GM12878 (cell line): ENCODE measurements at regions not wholly inside any gene's neighbourhood (a gene's known extent, or its start where the extent isn't known, plus 50 kb on each side); places are given as distances from the start of the nearest gene placed in this dataset.

Experiments used
- ATAC-seq: fragments of 200-7000 bp; cut with Tn5 transposase; 3 replicates; pipeline ENCODE4 v1.9.1; 2020; ENCODE audit warnings: mild to moderate bottlenecking, moderate library complexity
- BruUV-seq: library from RNA; stranded (reverse); fragments of 400-500 nt; replicated peaks from 2 replicates; lab custom pipeline; 2021; lab: Mats Ljungman, UMichigan
- CTCF ChIA-PET: fragments of 300-600 bp; sonication (Branson Sonifier 250); formaldehyde crosslinking; extraction: SDS; loops from one replicate; lab custom pipeline; 2021; ENCODE audit warnings: inconsistent platforms; lab: Yijun Ruan, JAX
- POLR2A ChIA-PET: fragments of 350-600 bp; formaldehyde crosslinking; extraction: SDS; loops from one replicate; lab custom pipeline; 2021; ENCODE audit warnings: inconsistent platforms; lab: Charles Lee
- RAD21 ChIA-PET: fragments of 300-600 bp; sonication (Branson Sonifier 250); formaldehyde crosslinking; loops from one replicate; lab custom pipeline; 2023; ENCODE audit warnings: antibody characterized with exemption; ENCODE audit not compliant: unreplicated experiment; lab: Charles Lee
- SMC1A ChIA-PET: fragments of 300-600 bp; sonication (Branson Sonifier 250); formaldehyde crosslinking; loops from one replicate; lab custom pipeline; 2023; ENCODE audit not compliant: unreplicated experiment, uncharacterized antibody; lab: Charles Lee
- DNase-seq: peaks from one replicate; pipeline ENCODE4 v3.0.0-alpha.2; 2011; ENCODE audit warnings: low read depth, low spot score
- FAIRE-seq: peaks from 3 replicates; lab custom pipeline; 2011; peaks lifted over from hg19 to GRCh38; lab: Jason Lieb, UNC
- H2AFZ ChIP-seq: 2 replicates; pipeline ENCODE4 v1.6.0; 2011; ENCODE audit warnings: low read depth, low read length, control low read depth; ENCODE audit not compliant: control insufficient read depth
- H3K27ac ChIP-seq: 2 replicates; pipeline ENCODE4 v1.5.1; 2011; ENCODE audit warnings: control low read depth; ENCODE audit not compliant: control insufficient read depth, insufficient read depth
- H3K27me3 ChIP-seq, 2 experiments: replicated peaks in 1 of 2; 2 replicates each; pipeline versions ENCODE4 v1.6.0 to v1.6.1; 2011; ENCODE audit warnings: low read length in 1 of 2; ENCODE audit not compliant: control insufficient read depth in 2 of 2, insufficient read depth in 2 of 2
- H3K36me3 ChIP-seq, 2 experiments: 2 replicates each; pipeline ENCODE4 v1.5.1; 2011; ENCODE audit warnings: low read length in 1 of 2; ENCODE audit not compliant: control insufficient read depth in 2 of 2, insufficient read depth in 2 of 2
- H3K4me1 ChIP-seq: 2 replicates; pipeline ENCODE4 v1.6.1; 2011; ENCODE audit warnings: mild to moderate bottlenecking, low read length, moderate library complexity, mixed read lengths; ENCODE audit not compliant: control insufficient read depth, insufficient read depth
- H3K4me2 ChIP-seq: 2 replicates; pipeline ENCODE4 v1.6.0; 2011; ENCODE audit warnings: control low read depth; ENCODE audit not compliant: control insufficient read depth, insufficient read depth
- H3K4me3 ChIP-seq: fragments of 200-600 bp; sonication (generic); 2 replicates; pipeline ENCODE4 v1.5.1; 2016
- H3K79me2 ChIP-seq: 2 replicates; pipeline ENCODE4 v1.6.0; 2011; ENCODE audit warnings: low read length; ENCODE audit not compliant: control insufficient read depth, insufficient read depth
- H3K9ac ChIP-seq: 2 replicates; pipeline ENCODE4 v1.8.0; 2011; ENCODE audit warnings: low read length, control low read depth, mixed read lengths; ENCODE audit not compliant: control insufficient read depth, insufficient read depth
- H3K9me3 ChIP-seq: replicated peaks from 3 replicates; pipeline ENCODE4 v1.5.1; 2011; ENCODE audit warnings: mild to moderate bottlenecking, low read length; ENCODE audit not compliant: control insufficient read depth, insufficient read depth
- H4K20me1 ChIP-seq: 2 replicates; pipeline ENCODE4 v1.6.0; 2011; ENCODE audit not compliant: control insufficient read depth, insufficient read depth
- ASH2L ChIP-seq: fragments of 300-600, 200-600 bp; sonication (generic); IDR thresholded peaks from 2 replicates; pipeline ENCODE4 v1.6.1; 2017; ENCODE audit warnings: low read depth, mild to moderate bottlenecking, borderline replicate concordance
- BHLHE40 ChIP-seq, 2 experiments: fragments of 450-650 bp in 1 of 2; IDR thresholded peaks; 2 replicates each; pipeline ENCODE4 v1.6.1; 2011 to 2017; ENCODE audit warnings: low read depth in 2 of 2, borderline replicate concordance in 1 of 2, improper control_type of control experiment in 1 of 2, low read length in 1 of 2, mild to moderate bottlenecking in 1 of 2
- BRCA1 ChIP-seq: IDR thresholded peaks from 2 replicates; pipeline ENCODE4 v1.6.1; 2011; ENCODE audit warnings: low read depth, low read length, improper control_type of control experiment
- E4F1 ChIP-seq: fragments of 450-650 bp; IDR thresholded peaks from 2 replicates; pipeline ENCODE4 v1.6.1; 2018; ENCODE audit warnings: borderline replicate concordance, mild to moderate bottlenecking; ENCODE audit not compliant: partially characterized antibody
- FOS ChIP-seq: IDR thresholded peaks from 3 replicates; pipeline ENCODE4 v1.6.1; 2011; ENCODE audit warnings: borderline replicate concordance; ENCODE audit not compliant: insufficient read length; ENCODE audit errors: extremely low read depth
- IRF4 ChIP-seq: IDR thresholded peaks from 2 replicates; pipeline ENCODE4 v1.6.1; 2011; ENCODE audit warnings: low read depth, low read length
- MTA2 ChIP-seq: fragments of 450-650 bp; IDR thresholded peaks from 2 replicates; pipeline ENCODE4 v1.6.1; 2016; ENCODE audit warnings: low read depth, mild to moderate bottlenecking, moderate library complexity
- NR2C1 ChIP-seq: fragments of 450-650 bp; IDR thresholded peaks from 2 replicates; pipeline ENCODE4 v1.6.1; 2017; ENCODE audit warnings: antibody characterized with exemption, mild to moderate bottlenecking, moderate library complexity
- POU2F2 ChIP-seq: IDR thresholded peaks from 3 replicates; pipeline ENCODE4 v1.6.1; 2011; ENCODE audit warnings: low read depth, mild to moderate bottlenecking, low read length, borderline replicate concordance
- RAD21 ChIP-seq: IDR thresholded peaks from 2 replicates; pipeline ENCODE4 v1.6.1; 2011; ENCODE audit warnings: mild to moderate bottlenecking, low read depth, low read length, moderate library complexity; ENCODE audit not compliant: insufficient read depth
- SREBF2 ChIP-seq: IDR thresholded peaks from 2 replicates; pipeline ENCODE4 v1.6.1; 2012; ENCODE audit warnings: mild to moderate bottlenecking, low read length
- STAT3 ChIP-seq: IDR thresholded peaks from 2 replicates; pipeline ENCODE4 v1.6.1; 2011; ENCODE audit warnings: low read depth, low read length, improper control_type of control experiment
- TAF1 ChIP-seq: IDR thresholded peaks from 2 replicates; pipeline ENCODE4 v1.6.1; 2011; ENCODE audit warnings: mild to moderate bottlenecking, low read depth, low read length, borderline replicate concordance
- TBL1XR1 ChIP-seq: IDR thresholded peaks from 2 replicates; pipeline ENCODE4 v1.6.1; 2012; ENCODE audit warnings: low read depth, low read length, improper control_type of control experiment
- WGBS: methylation state at CpG from one replicate; pipeline ENCODE4 v1.1.6; 2016; ENCODE audit warnings: low lambda C conversion rate; ENCODE audit not compliant: insufficient replicate concordance, insufficient coverage; ENCODE audit errors: missing lambda C conversion rate; 5-methylcytosine and 5-hydroxymethylcytosine counted together
- in situ Hi-C: fragments of 300-500 bp; cut with MboI; formaldehyde crosslinking; loops from 9 replicates; pipeline ENCODE4 v1.14.3; 2018; ENCODE audit warnings: mixed read lengths
- intact Hi-C: fragments of 100-400 bp; cut with micrococcal nuclease; formaldehyde crosslinking; loops from one replicate; pipeline ENCODE4 v1.14.2; 2022; ENCODE audit not compliant: unreplicated experiment
- TF ChIP-seq, protein P1 (sequence below), 3 experiments: IDR thresholded peaks in 2 of 3; conservative IDR thresholded peaks in 1 of 3; 2 replicates each; pipeline ENCODE4 v1.5.1; 2011; ENCODE audit warnings: low read depth in 3 of 3, low read length in 3 of 3, mild to moderate bottlenecking in 3 of 3, control low read depth in 2 of 3, moderate library complexity in 2 of 3, inconsistent platforms in 1 of 3, mixed read lengths in 1 of 3; ENCODE audit not compliant: control insufficient read depth in 2 of 3, insufficient read depth in 1 of 3; ENCODE audit errors: extremely low read depth in 1 of 3

GRCh38 chr3:193873426-193874201 lies 262.3 kb upstream of the HES1 start:
- intact Hi-C loops: no loop called here
- no TSS peak for BruUV-seq

DNA sequence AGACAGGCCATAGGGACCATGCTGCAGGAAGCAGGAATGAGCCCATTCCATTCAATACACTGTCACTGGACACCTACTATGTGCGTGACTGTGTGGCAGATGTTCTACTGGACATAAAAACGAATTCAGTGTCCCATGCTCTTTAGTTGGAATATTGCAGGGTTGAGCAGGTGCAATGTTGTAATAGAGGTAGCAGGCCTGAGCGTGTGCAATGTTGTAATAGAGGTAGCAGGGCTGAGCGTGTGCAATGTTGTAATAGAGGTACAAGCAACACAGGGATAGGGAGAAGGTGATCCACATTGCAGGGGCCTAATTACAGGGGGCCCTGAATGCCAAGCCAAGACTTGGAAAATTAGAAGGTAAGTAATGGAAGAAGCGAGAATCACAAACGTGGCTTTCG lies 261.4 kb upstream of the HES1 start:
- CTCF ChIA-PET: no interaction called here
- Histone ChIP-seq H4K20me1 (no peaks in the 10 kb centered on the region), H3K79me2 (no peaks in the 10 kb centered on the region), H3K27me3 (0 out of 4 replicates have a peak, but pooled peaks cover 0 to 3% of the 10 kb centered on the region in 2 experiments), H3K4me1 (peaks cover 2% of the 10 kb centered on the region; the same call in 1 of the 2 replicates), H3K9ac (no peak overlapping the region), H3K36me3 (no peaks in the 10 kb centered on the region), H3K27ac (no peak overlapping the region), H3K9me3 (no peaks in the 10 kb centered on the region), H2AFZ (no peak overlapping the region), H3K4me2 (no peak overlapping the region), H3K4me3 (no peak overlapping the region)
- WGBS: 65% methylated on average over 7 of the region's 7 CpGs
- in situ Hi-C loops: no loop called here
- intact Hi-C loops: no loop called here
- ATAC-seq (no peak), DNase-seq (no peak), FAIRE-seq (no peak)
- POLR2A ChIA-PET: no interaction called here
- SMC1A ChIA-PET: no interaction called here
- no TSS peak for BruUV-seq
- RAD21 ChIA-PET: no interaction called here
- TF ChIP-seq TAF1 (no peak), POU2F2 (no peak), FOS (no peak), STAT3 (no peak), ASH2L (no peak), NR2C1 (no peak), RAD21 (no peak), TBL1XR1 (no peak), E4F1 (no peak), IRF4 (no peak), MTA2 (no peak)
- TF ChIP-seq, protein P1, sequence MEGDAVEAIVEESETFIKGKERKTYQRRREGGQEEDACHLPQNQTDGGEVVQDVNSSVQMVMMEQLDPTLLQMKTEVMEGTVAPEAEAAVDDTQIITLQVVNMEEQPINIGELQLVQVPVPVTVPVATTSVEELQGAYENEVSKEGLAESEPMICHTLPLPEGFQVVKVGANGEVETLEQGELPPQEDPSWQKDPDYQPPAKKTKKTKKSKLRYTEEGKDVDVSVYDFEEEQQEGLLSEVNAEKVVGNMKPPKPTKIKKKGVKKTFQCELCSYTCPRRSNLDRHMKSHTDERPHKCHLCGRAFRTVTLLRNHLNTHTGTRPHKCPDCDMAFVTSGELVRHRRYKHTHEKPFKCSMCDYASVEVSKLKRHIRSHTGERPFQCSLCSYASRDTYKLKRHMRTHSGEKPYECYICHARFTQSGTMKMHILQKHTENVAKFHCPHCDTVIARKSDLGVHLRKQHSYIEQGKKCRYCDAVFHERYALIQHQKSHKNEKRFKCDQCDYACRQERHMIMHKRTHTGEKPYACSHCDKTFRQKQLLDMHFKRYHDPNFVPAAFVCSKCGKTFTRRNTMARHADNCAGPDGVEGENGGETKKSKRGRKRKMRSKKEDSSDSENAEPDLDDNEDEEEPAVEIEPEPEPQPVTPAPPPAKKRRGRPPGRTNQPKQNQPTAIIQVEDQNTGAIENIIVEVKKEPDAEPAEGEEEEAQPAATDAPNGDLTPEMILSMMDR (IDR thresholded peaks at IDR 0.05 in 2 of 3, conservative IDR thresholded peaks at IDR 0.05 in 1 of 3; ENCODE audit: control insufficient read depth in 2 of 3, extremely low read depth in 1 of 3, insufficient read depth in 1 of 3, low read depth in 3 of 3, low read length in 3 of 3): no peak

More at GRCh38 chr3:193873426-193874201, 262.3 kb upstream of the HES1 start:
- Histone ChIP-seq H3K4me2 (no peak overlapping the region), H3K79me2 (no peaks in the 10 kb centered on the region), H3K4me1 (peaks cover 9% of the 10 kb centered on the region), H2AFZ (no peak overlapping the region), H3K4me3 (no peak overlapping the region), H3K9me3 (no peaks in the 10 kb centered on the region), H4K20me1 (no peaks in the 10 kb centered on the region), H3K27me3 (no peaks in the 10 kb centered on the region), H3K36me3 (no peaks in the 10 kb centered on the region), H3K9ac (no peak overlapping the region), H3K27ac (no peak overlapping the region)
- TF ChIP-seq BHLHE40 (IDR thresholded peaks at IDR 0.05; ENCODE audit: borderline replicate concordance in 1 of 2, low read depth in 2 of 2, low read length in 1 of 2) (no peak), SREBF2 (no peak), BRCA1 (no peak)
- DNase-seq: no peak
- in situ Hi-C loops: no loop called here
- no peak for FAIRE-seq
- ChIA-PET CTCF (no interaction called here), POLR2A (no interaction called here), SMC1A (no interaction called here), RAD21 (no interaction called here)
- no peak for ATAC-seq
- 81% methylated on average over 8 of the region's 8 CpGs for WGBS
